Smooth muscle cell (in vitro differentiated cells): ENCODE measurements at regions not wholly inside any gene's neighbourhood (a gene's known extent, or its start where the extent isn't known, plus 50 kb on each side); places are given as distances from the start of the nearest gene placed in this dataset.

ENCODE experiments used
- DNase-seq: peaks from one replicate; lab custom pipeline; 2025; ENCODE audit not compliant: unreplicated experiment; lab: John Stamatoyannopoulos, UW
- H2AFZ ChIP-seq: fragments of 200-600 bp; sonication (generic); 2 replicates; pipeline ENCODE4 v1.6.0; 2016; ENCODE audit warnings: antibody characterized with exemption, low read depth, mild to moderate bottlenecking
- H3F3A ChIP-seq: fragments of 200-600 bp; sonication (generic); 2 replicates; pipeline ENCODE4 v1.6.0; 2017; ENCODE audit warnings: antibody characterized with exemption, low read depth
- H3K27ac ChIP-seq: fragments of 200-600 bp; sonication (generic); 2 replicates; pipeline ENCODE4 v1.5.1; 2016; ENCODE audit warnings: low read depth, mild to moderate bottlenecking
- H3K27me3 ChIP-seq: fragments of 200-600 bp; sonication (generic); 2 replicates; pipeline ENCODE4 v1.6.1; 2016; ENCODE audit warnings: low read depth, mild to moderate bottlenecking
- H3K36me3 ChIP-seq: fragments of 200-600 bp; sonication (generic); 2 replicates; pipeline ENCODE4 v1.5.1; 2016; ENCODE audit warnings: low read depth
- H3K4me1 ChIP-seq: fragments of 200-600 bp; sonication (generic); 2 replicates; pipeline ENCODE4 v1.5.1; 2016; ENCODE audit warnings: low read depth
- H3K4me2 ChIP-seq: fragments of 200-600 bp; sonication (generic); 2 replicates; pipeline ENCODE4 v1.6.0; 2016; ENCODE audit warnings: mild to moderate bottlenecking
- H3K4me3 ChIP-seq: fragments of 200-600 bp; sonication (generic); 2 replicates; pipeline ENCODE4 v1.5.1; 2016; ENCODE audit warnings: mild to moderate bottlenecking
- H3K79me2 ChIP-seq: fragments of 200-600 bp; sonication (generic); 2 replicates; pipeline ENCODE4 v1.6.0; 2016; ENCODE audit warnings: low read depth, mild to moderate bottlenecking
- H3K9ac ChIP-seq: fragments of 200-600 bp; sonication (generic); 2 replicates; pipeline ENCODE4 v1.6.0; 2016; ENCODE audit warnings: low read depth
- H3K9me3 ChIP-seq: fragments of 200-600 bp; sonication (generic); replicated peaks from 2 replicates; pipeline ENCODE4 v1.5.1; 2016; ENCODE audit warnings: low read depth
- H4K20me1 ChIP-seq: fragments of 200-600 bp; sonication (generic); 2 replicates; pipeline ENCODE4 v1.6.0; 2016; ENCODE audit warnings: low read depth
- CTCF ChIP-seq: fragments of 200-600 bp; sonication (generic); IDR thresholded peaks from 2 replicates; pipeline ENCODE4 v1.5.1; 2017; ENCODE audit warnings: borderline replicate concordance, mild to moderate bottlenecking, antibody characterized with exemption; ENCODE audit not compliant: insufficient read depth, poor library complexity, severe bottlenecking
- WGBS: methylation state at CpG from one replicate; pipeline ENCODE4 v1.1.7; 2016; ENCODE audit warnings: low lambda C conversion rate; 5-methylcytosine and 5-hydroxymethylcytosine counted together

GRCh38 chr4:92234393-92235176, 69.2 kb upstream of the GRID2 start:
- H3K36me3 ChIP-seq = no peaks in the 10 kb centered on the region
- H3K9ac ChIP-seq = peak overlapping the region; percentile 60
- H4K20me1 ChIP-seq = no peaks in the 10 kb centered on the region
- DNase-seq = no peak
- H3K4me2 ChIP-seq = peak overlapping the region; percentile 79
- H3K4me3 ChIP-seq = no peak overlapping the region
- peak overlapping the region; percentile 87 for H3K27ac ChIP-seq
- no peaks in the 10 kb centered on the region for H3F3A ChIP-seq
- H2AFZ ChIP-seq = no peak overlapping the region
- no peaks in the 10 kb centered on the region for H3K9me3 ChIP-seq
- H3K79me2 ChIP-seq = no peaks in the 10 kb centered on the region
- no peak for TF ChIP-seq CTCF
- WGBS = 43% methylated on average over 4 of the region's 4 CpGs
- peaks cover 20% of the 10 kb centered on the region for H3K4me1 ChIP-seq
- H3K27me3 ChIP-seq = no peaks in the 10 kb centered on the region

GRCh38 chr4:92235731-92236130, 68.0 kb upstream of the GRID2 start:
- TF ChIP-seq CTCF = no peak
- no peaks in the 10 kb centered on the region for H3K36me3 ChIP-seq
- no peak for DNase-seq
- no peaks in the 10 kb centered on the region for H3K9me3 ChIP-seq
- H3K4me2 ChIP-seq = peak overlapping the region; percentile 79
- H4K20me1 ChIP-seq = no peaks in the 10 kb centered on the region
- H3K27ac ChIP-seq = peak overlapping the region; percentile 87
- H3K79me2 ChIP-seq = no peaks in the 10 kb centered on the region
- no peaks in the 10 kb centered on the region for H3K27me3 ChIP-seq
- no peaks in the 10 kb centered on the region for H3F3A ChIP-seq
- H3K4me3 ChIP-seq = no peak overlapping the region
- peaks cover 20% of the 10 kb centered on the region for H3K4me1 ChIP-seq
- peak overlapping the region; percentile 60 for H3K9ac ChIP-seq
- H2AFZ ChIP-seq = peak overlapping the region; percentile 2
- WGBS = 32% methylated on average over 2 of the region's 2 CpGs

- Histone ChIP-seq H2AFZ (peak overlapping the region; percentile 31), H3K4me3 (no peak overlapping the region), H3K4me2 (peak overlapping the region; percentile 72), H3F3A (no peaks in the 10 kb centered on the region), H3K9me3 (no peaks in the 10 kb centered on the region), H3K27me3 (no peaks in the 10 kb centered on the region), H3K27ac (peak overlapping the region; percentile 87), H4K20me1 (no peaks in the 10 kb centered on the region), H3K9ac (peak overlapping the region; percentile 13), H3K4me1 (peaks cover 20% of the 10 kb centered on the region), H3K36me3 (no peaks in the 10 kb centered on the region), H3K79me2 (no peaks in the 10 kb centered on the region)
- no peak for TF ChIP-seq CTCF
- no peak for DNase-seq
- 95% methylated on average over 1 of the region's 1 CpG for WGBS
These were observed 66.9 kb upstream of the GRID2 start for GRCh38 chr4:92236877-92237276.

- Histone ChIP-seq H3K27me3 (no peaks in the 10 kb centered on the region), H4K20me1 (no peaks in the 10 kb centered on the region), H3K9me3 (no peaks in the 10 kb centered on the region), H3K4me3 (no peak overlapping the region), H2AFZ (peak overlapping the region; percentile 63), H3F3A (no peaks in the 10 kb centered on the region), H3K36me3 (no peaks in the 10 kb centered on the region), H3K4me1 (peaks cover 20% of the 10 kb centered on the region), H3K9ac (no peak overlapping the region), H3K79me2 (no peaks in the 10 kb centered on the region), H3K27ac (peak overlapping the region; percentile 87), H3K4me2 (peak overlapping the region; percentile 72)
- DNase-seq = no peak
- TF ChIP-seq CTCF = no peak
These were observed 66.2 kb upstream of the GRID2 start for GRCh38 chr4:92237559-92237958.
